ENCODE measurements at regions not wholly inside any gene's neighbourhood (a gene's known extent, or its start where the extent isn't known, plus 50 kb on each side); places are given as distances from the start of the nearest gene placed in this dataset.

DNA sequence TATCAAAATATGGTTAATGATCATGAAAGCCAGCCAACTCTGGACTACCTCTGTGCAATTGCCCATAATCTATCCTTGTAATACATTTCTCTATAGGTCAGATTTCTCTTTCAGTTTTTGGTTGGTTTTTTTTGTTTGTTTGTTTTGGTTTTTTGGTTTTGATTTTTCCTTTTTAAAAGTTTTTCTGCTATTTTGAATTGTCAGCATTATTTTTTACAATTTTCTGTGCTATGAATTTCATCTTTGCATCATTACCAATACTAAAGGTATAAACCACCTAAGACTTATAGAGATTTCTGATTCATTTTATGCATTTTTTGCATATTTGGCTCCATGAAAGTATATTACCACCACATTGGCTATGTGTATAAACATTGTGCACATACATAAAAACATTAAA lies 799.6 kb downstream of the ADGRL2 start (continued):
- TF ChIP-seq, protein P1, sequence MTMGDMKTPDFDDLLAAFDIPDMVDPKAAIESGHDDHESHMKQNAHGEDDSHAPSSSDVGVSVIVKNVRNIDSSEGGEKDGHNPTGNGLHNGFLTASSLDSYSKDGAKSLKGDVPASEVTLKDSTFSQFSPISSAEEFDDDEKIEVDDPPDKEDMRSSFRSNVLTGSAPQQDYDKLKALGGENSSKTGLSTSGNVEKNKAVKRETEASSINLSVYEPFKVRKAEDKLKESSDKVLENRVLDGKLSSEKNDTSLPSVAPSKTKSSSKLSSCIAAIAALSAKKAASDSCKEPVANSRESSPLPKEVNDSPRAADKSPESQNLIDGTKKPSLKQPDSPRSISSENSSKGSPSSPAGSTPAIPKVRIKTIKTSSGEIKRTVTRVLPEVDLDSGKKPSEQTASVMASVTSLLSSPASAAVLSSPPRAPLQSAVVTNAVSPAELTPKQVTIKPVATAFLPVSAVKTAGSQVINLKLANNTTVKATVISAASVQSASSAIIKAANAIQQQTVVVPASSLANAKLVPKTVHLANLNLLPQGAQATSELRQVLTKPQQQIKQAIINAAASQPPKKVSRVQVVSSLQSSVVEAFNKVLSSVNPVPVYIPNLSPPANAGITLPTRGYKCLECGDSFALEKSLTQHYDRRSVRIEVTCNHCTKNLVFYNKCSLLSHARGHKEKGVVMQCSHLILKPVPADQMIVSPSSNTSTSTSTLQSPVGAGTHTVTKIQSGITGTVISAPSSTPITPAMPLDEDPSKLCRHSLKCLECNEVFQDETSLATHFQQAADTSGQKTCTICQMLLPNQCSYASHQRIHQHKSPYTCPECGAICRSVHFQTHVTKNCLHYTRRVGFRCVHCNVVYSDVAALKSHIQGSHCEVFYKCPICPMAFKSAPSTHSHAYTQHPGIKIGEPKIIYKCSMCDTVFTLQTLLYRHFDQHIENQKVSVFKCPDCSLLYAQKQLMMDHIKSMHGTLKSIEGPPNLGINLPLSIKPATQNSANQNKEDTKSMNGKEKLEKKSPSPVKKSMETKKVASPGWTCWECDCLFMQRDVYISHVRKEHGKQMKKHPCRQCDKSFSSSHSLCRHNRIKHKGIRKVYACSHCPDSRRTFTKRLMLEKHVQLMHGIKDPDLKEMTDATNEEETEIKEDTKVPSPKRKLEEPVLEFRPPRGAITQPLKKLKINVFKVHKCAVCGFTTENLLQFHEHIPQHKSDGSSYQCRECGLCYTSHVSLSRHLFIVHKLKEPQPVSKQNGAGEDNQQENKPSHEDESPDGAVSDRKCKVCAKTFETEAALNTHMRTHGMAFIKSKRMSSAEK (CRISPR knock-in tag; IDR thresholded peaks at IDR 0.05; ENCODE audit: borderline replicate concordance): no peak
- TF ChIP-seq NFE2L1 (CRISPR knock-in tag; IDR thresholded peaks at IDR 0.05) (no peak), JUN (CRISPR knock-in tag; IDR thresholded peaks at IDR 0.05) (no peak), CREM (CRISPR knock-in tag; IDR thresholded peaks at IDR 0.05) (no peak), FOXJ3 (CRISPR knock-in tag; IDR thresholded peaks at IDR 0.05; ENCODE audit: borderline replicate concordance) (no peak), RORB (CRISPR knock-in tag; IDR thresholded peaks at IDR 0.05) (no peak), GRHL2 (CRISPR knock-in tag; IDR thresholded peaks at IDR 0.05; ENCODE audit: insufficient replicate concordance, severe bottlenecking) (no peak)
- TF ChIP-seq, protein P2, sequence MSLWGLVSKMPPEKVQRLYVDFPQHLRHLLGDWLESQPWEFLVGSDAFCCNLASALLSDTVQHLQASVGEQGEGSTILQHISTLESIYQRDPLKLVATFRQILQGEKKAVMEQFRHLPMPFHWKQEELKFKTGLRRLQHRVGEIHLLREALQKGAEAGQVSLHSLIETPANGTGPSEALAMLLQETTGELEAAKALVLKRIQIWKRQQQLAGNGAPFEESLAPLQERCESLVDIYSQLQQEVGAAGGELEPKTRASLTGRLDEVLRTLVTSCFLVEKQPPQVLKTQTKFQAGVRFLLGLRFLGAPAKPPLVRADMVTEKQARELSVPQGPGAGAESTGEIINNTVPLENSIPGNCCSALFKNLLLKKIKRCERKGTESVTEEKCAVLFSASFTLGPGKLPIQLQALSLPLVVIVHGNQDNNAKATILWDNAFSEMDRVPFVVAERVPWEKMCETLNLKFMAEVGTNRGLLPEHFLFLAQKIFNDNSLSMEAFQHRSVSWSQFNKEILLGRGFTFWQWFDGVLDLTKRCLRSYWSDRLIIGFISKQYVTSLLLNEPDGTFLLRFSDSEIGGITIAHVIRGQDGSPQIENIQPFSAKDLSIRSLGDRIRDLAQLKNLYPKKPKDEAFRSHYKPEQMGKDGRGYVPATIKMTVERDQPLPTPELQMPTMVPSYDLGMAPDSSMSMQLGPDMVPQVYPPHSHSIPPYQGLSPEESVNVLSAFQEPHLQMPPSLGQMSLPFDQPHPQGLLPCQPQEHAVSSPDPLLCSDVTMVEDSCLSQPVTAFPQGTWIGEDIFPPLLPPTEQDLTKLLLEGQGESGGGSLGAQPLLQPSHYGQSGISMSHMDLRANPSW (CRISPR knock-in tag; conservative IDR thresholded peaks at IDR 0.05; ENCODE audit: low read depth): no peak
- TF ChIP-seq, protein P3, sequence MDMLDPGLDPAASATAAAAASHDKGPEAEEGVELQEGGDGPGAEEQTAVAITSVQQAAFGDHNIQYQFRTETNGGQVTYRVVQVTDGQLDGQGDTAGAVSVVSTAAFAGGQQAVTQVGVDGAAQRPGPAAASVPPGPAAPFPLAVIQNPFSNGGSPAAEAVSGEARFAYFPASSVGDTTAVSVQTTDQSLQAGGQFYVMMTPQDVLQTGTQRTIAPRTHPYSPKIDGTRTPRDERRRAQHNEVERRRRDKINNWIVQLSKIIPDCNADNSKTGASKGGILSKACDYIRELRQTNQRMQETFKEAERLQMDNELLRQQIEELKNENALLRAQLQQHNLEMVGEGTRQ (CRISPR knock-in tag; IDR thresholded peaks at IDR 0.05): no peak
- TF ChIP-seq, protein P4, sequence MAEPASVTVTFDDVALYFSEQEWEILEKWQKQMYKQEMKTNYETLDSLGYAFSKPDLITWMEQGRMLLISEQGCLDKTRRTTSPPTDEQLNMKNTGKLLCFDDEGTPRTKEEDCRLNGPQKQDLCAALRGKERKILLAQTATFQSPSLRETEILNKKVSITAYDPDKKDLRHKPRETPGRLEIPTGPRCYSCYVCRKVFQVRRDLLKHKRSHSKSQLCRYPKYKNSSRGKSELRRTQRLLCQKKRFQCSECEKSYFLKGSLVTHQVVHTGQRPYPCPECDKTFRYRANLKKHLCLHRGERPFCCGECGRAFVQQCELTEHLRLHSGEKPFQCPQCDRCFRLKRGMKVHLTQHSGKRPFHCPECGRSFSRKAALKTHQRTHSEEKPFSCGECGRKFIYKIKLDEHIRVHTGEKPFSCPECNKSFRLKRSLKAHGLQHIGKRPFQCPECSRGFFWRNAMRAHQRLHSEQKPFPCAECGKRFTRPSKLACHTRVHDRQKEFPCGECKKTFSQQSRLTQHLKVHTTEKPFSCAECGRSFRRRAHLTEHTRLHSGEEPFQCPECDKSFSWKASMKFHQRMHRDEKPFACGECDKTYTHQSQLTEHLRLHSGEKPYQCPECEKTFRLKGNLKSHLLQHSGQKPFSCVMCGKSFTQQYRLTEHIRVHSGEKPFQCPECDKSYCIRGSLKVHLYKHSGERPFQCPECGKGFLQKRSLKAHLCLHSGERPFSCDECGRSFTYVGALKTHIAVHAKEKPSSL (CRISPR knock-in tag; conservative IDR thresholded peaks at IDR 0.05): no peak
- TF ChIP-seq, protein P5, sequence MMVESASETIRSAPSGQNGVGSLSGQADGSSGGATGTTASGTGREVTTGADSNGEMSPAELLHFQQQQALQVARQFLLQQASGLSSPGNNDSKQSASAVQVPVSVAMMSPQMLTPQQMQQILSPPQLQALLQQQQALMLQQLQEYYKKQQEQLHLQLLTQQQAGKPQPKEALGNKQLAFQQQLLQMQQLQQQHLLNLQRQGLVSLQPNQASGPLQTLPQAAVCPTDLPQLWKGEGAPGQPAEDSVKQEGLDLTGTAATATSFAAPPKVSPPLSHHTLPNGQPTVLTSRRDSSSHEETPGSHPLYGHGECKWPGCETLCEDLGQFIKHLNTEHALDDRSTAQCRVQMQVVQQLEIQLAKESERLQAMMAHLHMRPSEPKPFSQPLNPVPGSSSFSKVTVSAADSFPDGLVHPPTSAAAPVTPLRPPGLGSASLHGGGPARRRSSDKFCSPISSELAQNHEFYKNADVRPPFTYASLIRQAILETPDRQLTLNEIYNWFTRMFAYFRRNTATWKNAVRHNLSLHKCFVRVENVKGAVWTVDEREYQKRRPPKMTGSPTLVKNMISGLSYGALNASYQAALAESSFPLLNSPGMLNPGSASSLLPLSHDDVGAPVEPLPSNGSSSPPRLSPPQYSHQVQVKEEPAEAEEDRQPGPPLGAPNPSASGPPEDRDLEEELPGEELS (CRISPR knock-in tag; IDR thresholded peaks at IDR 0.05): no peak
- TF ChIP-seq, protein P6, sequence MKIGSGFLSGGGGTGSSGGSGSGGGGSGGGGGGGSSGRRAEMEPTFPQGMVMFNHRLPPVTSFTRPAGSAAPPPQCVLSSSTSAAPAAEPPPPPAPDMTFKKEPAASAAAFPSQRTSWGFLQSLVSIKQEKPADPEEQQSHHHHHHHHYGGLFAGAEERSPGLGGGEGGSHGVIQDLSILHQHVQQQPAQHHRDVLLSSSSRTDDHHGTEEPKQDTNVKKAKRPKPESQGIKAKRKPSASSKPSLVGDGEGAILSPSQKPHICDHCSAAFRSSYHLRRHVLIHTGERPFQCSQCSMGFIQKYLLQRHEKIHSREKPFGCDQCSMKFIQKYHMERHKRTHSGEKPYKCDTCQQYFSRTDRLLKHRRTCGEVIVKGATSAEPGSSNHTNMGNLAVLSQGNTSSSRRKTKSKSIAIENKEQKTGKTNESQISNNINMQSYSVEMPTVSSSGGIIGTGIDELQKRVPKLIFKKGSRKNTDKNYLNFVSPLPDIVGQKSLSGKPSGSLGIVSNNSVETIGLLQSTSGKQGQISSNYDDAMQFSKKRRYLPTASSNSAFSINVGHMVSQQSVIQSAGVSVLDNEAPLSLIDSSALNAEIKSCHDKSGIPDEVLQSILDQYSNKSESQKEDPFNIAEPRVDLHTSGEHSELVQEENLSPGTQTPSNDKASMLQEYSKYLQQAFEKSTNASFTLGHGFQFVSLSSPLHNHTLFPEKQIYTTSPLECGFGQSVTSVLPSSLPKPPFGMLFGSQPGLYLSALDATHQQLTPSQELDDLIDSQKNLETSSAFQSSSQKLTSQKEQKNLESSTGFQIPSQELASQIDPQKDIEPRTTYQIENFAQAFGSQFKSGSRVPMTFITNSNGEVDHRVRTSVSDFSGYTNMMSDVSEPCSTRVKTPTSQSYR (CRISPR knock-in tag; IDR thresholded peaks at IDR 0.05): no peak
